NCI-H1092 (cell line): ENCODE measurements at regions not wholly inside any gene's neighbourhood (a gene's known extent, or its start where the extent isn't known, plus 50 kb on each side); places are given as distances from the start of the nearest gene placed in this dataset.
"Not testable (repeated sequence)": the region's sequence is repeated elsewhere in the genome, so short reads cannot be mapped to it uniquely, and the experiment has no call there.

Experiments used
- DNase-seq: peaks from one replicate; lab custom pipeline; 2025; lab: John Stamatoyannopoulos, UW

DNA sequence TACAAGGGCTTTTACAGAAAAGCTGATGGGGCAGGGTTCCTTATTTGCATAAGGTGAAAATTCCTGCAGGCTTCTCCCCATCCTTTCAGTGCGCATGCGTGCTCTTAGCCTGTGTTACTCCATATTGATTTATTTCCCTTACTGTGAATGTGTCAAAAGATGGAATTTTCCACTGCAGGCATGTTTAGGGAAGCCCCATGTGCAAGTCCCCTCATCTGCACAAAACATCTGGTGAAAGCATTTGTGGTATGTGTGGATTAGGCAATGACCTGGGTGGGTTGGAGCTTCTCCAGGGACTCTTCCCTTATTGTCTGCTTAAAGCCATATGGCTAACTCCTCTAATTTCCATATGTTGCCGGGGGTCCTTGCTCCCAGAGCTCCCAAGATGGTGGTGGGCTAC is 912.7 kb upstream of the LRFN5 start:
- no peak for DNase-seq

- no peak for DNase-seq
These were observed 915.6 kb upstream of the LRFN5 start for GRCh38 chr14:40691066-40691465.

DNA sequence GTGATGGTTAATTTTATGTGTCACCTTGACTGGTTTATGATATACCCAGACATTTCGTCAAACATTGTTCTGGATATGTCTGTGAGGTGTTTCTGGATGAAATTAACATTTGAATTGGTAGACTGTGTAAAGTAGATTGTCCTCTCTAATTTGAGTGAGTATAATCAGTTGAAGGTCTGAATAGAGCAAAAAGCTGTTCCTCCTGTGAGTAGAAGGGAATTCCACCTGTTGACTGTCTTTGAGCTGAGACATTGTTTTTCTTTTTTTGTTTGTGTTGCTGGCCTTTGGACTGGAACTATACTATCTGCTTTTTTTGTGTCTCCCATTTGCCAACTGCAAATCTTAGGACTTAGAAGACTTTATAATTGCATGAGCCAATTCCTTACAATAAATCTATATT is 920.9 kb upstream of the LRFN5 start:
- DNase-seq, result no peak

GRCh38 chr14:40684328-40684727 is 922.3 kb upstream of the LRFN5 start:
- no peak for DNase-seq

GRCh38 chr14:40682131-40682913 is 924.4 kb upstream of the LRFN5 start:
- no peak for DNase-seq

- no peak for DNase-seq
These were observed 927.4 kb upstream of the LRFN5 start for GRCh38 chr14:40679256-40679655.

DNA sequence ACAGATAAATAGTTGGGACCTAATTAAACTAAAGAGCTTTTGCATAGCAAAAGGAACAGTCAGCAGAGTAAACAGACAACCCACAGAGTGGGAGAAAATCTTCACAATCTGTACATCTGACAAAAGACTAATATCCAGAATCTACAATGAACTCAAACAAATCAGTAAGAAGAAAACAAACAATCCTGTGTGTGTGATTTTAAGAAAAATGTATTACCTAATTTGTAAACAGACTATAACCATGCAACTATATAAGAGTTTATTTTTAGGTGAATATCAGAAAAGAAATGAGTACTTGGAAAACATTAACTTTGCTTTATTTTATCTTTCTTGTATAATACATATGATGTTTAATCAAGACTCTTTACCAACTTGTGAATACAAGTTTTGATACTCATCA is 929.5 kb upstream of the LRFN5 start:
- not testable (repeated sequence) for DNase-seq

DNA sequence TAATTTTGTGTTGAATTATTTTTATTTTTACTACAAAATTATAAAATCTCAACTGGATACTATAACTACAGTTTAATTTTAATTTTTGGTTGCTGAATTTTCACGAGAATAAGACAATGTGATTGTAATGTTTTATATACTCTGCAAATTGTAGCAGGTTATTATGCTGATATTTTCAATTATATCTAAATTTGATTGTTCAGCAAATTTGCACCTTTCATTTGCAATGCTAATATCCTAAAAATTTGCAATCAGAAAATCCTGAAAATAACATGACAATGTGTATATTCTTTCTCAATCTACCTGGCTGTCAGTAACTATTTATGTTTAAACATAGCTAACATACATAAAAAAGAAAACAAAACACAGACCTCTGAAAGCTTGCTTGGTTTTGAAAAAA is 932.2 kb upstream of the LRFN5 start:
- no peak for DNase-seq

DNA sequence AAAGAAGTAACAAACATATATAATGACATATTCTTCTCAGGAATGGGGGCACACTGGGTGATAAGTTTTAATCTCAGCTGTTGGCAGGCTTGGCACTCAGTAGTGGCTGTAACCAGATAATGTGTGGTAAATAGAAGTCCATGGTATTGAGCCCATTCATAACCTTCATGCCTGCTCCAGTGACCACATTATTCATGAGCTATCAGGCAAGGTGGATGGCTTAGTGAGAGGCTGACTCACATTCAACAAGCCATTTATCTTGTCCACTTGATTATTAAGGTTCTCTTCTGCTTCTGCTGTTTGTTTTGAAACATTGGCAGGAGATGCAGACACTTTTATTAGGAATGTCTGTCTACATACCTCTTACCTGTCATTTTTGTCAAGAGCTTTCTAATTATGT is 950.4 kb upstream of the LRFN5 start:
- DNase-seq, result no peak

- no peak for DNase-seq
These were observed 954.5 kb upstream of the LRFN5 start for GRCh38 chr14:40652089-40652691.

DNA sequence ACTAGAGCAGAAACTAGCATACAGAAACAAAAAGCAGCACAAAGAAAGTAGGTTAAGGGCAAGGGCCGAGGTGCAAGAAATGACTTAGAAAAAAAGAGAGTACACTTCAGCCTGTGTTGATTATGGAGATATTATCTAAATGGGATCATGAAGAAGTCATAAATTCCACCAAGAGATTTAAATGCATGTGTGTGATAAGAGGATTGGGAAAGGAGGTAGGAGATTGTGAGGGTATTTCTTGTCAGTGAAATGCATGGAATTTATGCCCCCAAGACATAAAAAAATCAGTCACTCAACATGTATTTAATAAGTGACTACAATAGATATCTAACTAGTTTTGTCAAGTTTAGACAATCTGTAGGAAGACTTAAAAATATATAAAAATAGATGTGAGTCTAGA is 976.2 kb upstream of the LRFN5 start:
- DNase-seq, result no peak

- not testable (repeated sequence) for DNase-seq
These were observed 977.0 kb upstream of the LRFN5 start for GRCh38 chr14:40629551-40630137.

DNA sequence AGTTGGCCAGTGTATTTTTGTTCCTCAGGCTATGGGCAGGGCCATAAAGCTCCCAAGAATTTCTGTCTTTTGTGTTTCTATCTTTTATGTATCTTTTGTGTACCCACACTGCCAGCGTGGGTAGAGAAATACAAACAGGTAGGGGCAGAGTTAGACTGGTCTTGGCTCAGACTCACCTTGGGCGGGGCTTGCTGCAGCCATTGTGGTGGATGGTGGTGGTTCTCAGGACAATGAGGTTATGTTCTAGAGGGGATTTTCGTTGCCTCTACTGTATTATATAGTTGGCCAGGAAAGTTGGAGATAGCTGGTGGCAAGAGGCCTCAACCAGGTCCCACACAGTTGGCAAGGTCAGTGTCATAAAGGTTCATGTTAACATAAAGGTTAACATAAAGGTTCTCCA is 977.5 kb upstream of the LRFN5 start:
- no peak for DNase-seq

GRCh38 chr14:40623643-40624042 is 983.0 kb upstream of the LRFN5 start:
- no peak for DNase-seq

DNA sequence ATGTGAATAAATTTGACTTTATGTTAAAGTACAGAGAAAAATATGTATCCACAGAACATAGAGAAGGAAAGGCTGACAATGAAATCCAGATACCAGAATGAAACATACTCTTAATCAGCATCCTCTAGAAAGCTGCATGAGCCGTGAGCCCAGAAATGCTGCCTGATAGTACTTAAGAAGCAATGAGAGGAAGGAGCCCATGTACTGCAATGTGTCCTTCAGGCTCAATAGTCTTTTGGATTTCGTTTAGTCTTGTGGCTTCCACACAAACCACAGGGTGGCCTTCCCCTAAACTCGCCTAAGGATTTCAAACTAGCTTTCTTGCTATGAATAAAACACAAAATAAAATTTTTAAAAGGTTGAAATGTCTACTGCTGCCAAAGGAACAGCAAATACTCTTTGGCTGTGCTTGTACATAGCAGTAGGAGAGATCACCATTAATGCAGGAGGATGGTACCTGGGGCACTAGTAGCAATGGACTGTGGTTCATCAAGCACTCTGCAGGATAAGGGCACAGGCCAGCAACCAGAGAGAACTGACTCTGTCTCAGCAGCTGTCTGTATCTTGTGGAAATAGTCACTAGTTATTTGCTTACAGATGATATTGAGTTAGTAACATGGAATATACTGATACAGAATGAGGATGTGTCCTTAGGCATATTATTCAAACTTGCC is 988.3 kb upstream of the LRFN5 start:
- DNase-seq, result no peak

DNA sequence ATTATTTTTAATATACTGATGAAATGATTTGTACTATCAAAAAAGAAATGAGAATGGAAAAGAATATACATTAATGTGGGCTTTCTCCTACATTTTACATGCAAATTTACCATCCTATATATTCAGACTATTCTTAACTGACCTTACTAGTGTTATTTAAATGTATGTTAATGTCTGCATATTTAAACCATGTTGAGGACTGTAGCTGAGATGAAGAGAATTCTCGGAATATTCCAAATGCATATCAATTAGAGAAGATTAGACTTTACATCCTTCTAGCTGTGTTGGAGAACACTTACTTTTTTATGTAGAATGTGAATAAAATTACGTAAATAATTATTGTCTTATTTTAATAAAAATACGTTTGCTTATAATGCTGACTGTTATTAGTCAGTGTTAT is 990.1 kb upstream of the LRFN5 start:
- no peak for DNase-seq

GRCh38 chr14:40601063-40601462 is 1005.6 kb upstream of the LRFN5 start:
- no peak for DNase-seq

DNA sequence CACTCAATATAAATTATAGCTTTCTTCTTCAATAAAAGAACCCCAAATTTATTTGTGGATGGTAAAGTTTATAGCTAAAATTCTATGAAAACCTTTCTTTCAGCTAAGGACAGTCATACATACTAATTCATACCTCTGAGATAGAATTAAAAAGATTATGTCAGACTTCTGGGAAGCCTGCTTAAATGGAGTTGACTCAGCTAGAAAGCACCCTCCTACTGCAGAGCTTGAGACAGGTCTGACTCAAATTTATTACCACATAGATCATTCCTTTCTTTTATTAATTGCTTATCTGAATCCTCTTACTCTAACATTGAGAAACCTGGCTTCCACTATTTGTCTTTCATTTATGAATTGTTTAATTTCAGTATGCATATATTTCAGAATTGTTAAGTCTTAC is 1007.0 kb upstream of the LRFN5 start:
- DNase-seq, result no peak

DNA sequence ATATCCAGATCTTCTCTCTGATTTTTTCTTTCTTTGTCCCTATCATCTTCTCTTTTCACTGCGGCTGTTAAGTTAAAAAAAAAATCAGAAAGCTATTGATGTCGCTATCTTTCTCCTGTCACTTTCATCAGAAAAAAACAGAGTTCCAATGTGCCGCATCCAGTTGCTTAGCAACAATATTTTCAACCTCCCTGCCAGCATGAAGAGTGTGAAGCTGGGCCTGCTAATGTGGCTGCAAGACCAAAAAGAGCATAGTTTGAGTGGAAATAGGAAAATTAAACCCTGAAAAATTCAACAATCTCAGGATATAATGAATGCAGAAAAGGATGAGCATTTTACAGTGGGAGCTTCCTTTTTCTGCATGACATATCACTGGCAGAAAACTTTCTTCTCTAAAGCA is 1025.4 kb upstream of the LRFN5 start:
- no peak for DNase-seq

- DNase-seq, result no peak
These were observed 1029.7 kb upstream of the LRFN5 start for GRCh38 chr14:40576880-40577478.

- no peak for DNase-seq
These were observed 1031.9 kb upstream of the LRFN5 start for GRCh38 chr14:40574780-40575179.

DNA sequence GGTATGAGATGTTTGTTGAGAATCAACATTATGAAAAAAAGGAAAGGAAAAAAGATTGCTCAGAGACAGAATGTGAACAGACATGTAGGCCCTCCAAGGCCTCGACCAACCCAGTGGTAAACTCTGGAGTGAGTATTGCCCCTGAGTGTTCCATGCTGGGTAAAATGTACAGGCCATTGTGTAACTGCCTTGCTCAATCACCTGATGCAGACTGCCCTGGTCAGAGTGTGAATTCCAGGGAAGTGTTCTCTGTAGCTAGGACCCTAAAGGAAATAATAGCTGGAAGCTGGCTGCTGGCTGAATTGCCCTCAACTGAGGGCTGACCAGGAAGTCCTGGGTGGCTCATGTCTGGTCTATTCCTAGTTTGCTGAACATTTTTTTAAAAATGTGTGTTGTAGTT is 1081.4 kb upstream of the LRFN5 start:
- DNase-seq, result no peak

DNA sequence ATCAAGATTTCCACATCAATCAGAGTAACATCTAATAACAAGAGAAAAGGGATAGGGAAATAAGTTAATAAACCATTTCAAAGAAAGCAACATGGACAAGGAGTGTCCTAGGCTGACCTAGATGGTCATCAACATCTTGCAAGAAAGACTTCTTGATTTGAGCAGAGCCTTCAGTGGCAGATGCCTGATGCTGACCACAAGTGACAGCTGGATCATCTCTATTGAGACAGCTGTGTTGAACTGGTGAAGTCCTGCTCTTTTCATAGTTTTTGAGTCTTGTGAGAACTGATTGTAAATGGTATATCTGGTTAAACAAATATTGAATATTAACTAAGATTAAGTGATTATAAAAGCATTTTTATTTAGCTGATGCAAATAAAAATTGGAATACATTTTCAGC is 1083.6 kb upstream of the LRFN5 start:
- DNase-seq, result no peak
